A673 (cell line): ENCODE measurements at regions not wholly inside any gene's neighbourhood (a gene's known extent, or its start where the extent isn't known, plus 50 kb on each side); places are given as distances from the start of the nearest gene placed in this dataset.

Experiments
- CTCF ChIP-seq: fragments of 300-800, 200-600 bp; sonication (generic); conservative IDR thresholded peaks from 2 replicates; pipeline ENCODE4 v1.5.1; 2017; ENCODE audit warnings: low read depth, mild to moderate bottlenecking, antibody characterized with exemption, low read length, moderate library complexity, mixed read lengths
- EZH2 ChIP-seq: fragments of 200-600 bp; sonication (generic); IDR thresholded peaks from 2 replicates; pipeline ENCODE4 v1.6.1; 2017; ENCODE audit warnings: borderline replicate concordance, low read depth, mild to moderate bottlenecking, mixed read lengths, antibody characterized with exemption, low read length; ENCODE audit not compliant: poor library complexity, severe bottlenecking

- TF ChIP-seq CTCF (no peak), EZH2 (no peak)
Measured at GRCh38 chr6:3960754-3961361, 111.7 kb downstream of the FAM50B start.
